ENCODE measurements at regions not wholly inside any gene's neighbourhood (a gene's known extent, or its start where the extent isn't known, plus 50 kb on each side); places are given as distances from the start of the nearest gene placed in this dataset.

DNA sequence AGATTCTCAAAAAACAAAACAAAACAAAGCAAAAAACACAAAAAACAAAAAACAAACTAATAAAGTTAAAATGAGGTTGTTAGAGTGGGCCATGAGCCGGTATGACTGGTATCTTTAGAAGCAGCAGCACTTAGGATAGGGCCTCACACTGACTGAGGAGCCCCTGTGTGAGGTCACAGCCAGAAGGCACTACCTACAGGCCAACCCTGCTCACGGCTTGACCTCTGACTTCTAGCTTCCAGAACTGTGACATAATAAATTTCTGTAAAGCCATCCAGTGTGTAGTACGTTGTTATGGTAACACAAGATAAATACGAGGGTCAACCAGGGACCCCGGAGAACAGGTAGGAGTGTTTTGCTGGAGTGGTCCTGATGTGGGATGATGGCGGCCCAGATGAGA lies 629.6 kb downstream of the VRK1 start:
- no peaks in the 10 kb centered on the region for H3K36me3 ChIP-seq (ENCODE audit: control insufficient read depth, insufficient read depth, low read length)

DNA sequence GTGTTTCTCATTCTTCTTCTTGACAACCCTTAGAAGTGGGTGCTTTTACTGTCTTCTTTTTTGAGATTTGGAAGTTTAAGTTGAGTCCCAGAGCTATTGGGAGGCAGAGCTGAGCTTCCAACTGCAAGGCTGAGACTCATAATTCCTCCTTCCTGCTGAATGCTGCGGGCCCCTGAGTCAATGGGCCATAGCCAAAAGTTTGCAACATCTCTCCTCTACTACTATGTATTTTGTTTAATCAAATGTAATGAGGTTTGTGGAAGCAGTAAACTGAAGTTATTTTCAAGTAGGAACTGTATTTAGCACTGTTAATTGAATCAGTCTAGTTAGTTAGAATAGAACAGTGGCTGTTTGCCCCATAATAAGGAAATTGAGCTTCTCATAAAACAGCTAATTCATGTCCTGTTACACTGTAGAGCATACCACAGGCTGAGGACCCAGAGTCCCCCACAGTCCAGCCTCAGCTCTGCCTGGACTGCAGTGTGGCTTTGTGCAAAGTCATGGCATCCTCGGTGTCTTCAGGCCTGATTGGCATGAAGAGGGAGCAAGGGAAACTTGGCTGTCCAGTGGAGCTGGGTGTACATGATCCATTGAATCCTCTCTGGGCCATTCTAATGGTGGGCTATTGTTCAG lies 631.7 kb downstream of the VRK1 start:
- H3K4me2 ChIP-seq (ENCODE audit: low read length): no peak overlapping the region
- no peaks in the 10 kb centered on the region for H3K27me3 ChIP-seq (ENCODE audit: control insufficient read depth, insufficient read depth, low read length)
- no peak overlapping the region for H3K27ac ChIP-seq
- no peak overlapping the region for H3K9ac ChIP-seq
- no peaks in the 10 kb centered on the region for H3K79me2 ChIP-seq
- H3K9me3 ChIP-seq (ENCODE audit: control insufficient read depth, low read length): no peaks in the 10 kb centered on the region
- no peaks in the 10 kb centered on the region for H3K36me3 ChIP-seq (ENCODE audit: control insufficient read depth, insufficient read depth, low read length)
- TF ChIP-seq, protein P1, sequence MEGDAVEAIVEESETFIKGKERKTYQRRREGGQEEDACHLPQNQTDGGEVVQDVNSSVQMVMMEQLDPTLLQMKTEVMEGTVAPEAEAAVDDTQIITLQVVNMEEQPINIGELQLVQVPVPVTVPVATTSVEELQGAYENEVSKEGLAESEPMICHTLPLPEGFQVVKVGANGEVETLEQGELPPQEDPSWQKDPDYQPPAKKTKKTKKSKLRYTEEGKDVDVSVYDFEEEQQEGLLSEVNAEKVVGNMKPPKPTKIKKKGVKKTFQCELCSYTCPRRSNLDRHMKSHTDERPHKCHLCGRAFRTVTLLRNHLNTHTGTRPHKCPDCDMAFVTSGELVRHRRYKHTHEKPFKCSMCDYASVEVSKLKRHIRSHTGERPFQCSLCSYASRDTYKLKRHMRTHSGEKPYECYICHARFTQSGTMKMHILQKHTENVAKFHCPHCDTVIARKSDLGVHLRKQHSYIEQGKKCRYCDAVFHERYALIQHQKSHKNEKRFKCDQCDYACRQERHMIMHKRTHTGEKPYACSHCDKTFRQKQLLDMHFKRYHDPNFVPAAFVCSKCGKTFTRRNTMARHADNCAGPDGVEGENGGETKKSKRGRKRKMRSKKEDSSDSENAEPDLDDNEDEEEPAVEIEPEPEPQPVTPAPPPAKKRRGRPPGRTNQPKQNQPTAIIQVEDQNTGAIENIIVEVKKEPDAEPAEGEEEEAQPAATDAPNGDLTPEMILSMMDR (IDR thresholded peaks at IDR 0.05): no peak
- H2AFZ ChIP-seq: no peak overlapping the region
- H3K4me1 ChIP-seq: no peaks in the 10 kb centered on the region
- no peak overlapping the region for H3K4me3 ChIP-seq (ENCODE audit: low read depth, low read length)

More for the DNA sequence above, 629.6 kb downstream of the VRK1 start:
- no peak overlapping the region for H3K4me3 ChIP-seq (ENCODE audit: low read depth, low read length)
- TF ChIP-seq, protein P1 (IDR thresholded peaks at IDR 0.05): no peak
- H3K4me2 ChIP-seq (ENCODE audit: low read length): no peak overlapping the region
- H3K4me1 ChIP-seq: no peaks in the 10 kb centered on the region
- no peaks in the 10 kb centered on the region for H3K9me3 ChIP-seq (ENCODE audit: control insufficient read depth, low read length)
- no peaks in the 10 kb centered on the region for H3K79me2 ChIP-seq
- no peak overlapping the region for H3K9ac ChIP-seq
- no peak overlapping the region for H3K27ac ChIP-seq
- H2AFZ ChIP-seq: no peak overlapping the region
- H3K27me3 ChIP-seq (ENCODE audit: control insufficient read depth, insufficient read depth, low read length): no peaks in the 10 kb centered on the region

DNA sequence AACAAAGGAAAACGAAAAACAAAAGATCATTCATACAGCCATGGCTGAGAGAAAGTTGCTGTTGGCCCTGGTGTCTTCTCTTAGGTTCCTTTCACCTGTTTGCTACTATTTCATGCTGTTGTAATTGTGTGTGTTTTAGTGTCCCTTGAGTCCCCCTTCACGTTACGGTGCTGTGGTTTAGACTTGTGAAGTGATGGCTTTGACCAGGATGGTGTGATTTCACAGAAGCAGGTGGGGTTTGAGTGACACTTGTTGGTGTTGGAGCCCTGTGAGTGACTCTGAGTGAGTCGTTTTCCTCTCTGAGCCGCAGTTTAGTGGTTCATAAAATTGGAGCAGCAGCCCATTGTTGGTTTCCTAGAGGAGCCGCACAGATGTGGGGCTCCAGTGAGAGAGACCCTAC lies 635.4 kb downstream of the VRK1 start:
- Histone ChIP-seq H3K9ac (no peak overlapping the region), H2AFZ (no peak overlapping the region), H3K36me3 (ENCODE audit: control insufficient read depth, insufficient read depth, low read length) (no peaks in the 10 kb centered on the region), H3K27ac (no peak overlapping the region), H3K4me2 (ENCODE audit: low read length) (no peak overlapping the region), H3K4me1 (no peaks in the 10 kb centered on the region), H3K4me3 (ENCODE audit: low read depth, low read length) (no peak overlapping the region), H3K9me3 (ENCODE audit: control insufficient read depth, low read length) (no peaks in the 10 kb centered on the region), H3K27me3 (ENCODE audit: control insufficient read depth, insufficient read depth, low read length) (no peaks in the 10 kb centered on the region), H3K79me2 (no peaks in the 10 kb centered on the region)
- TF ChIP-seq, protein P1 (IDR thresholded peaks at IDR 0.05): no peak

DNA sequence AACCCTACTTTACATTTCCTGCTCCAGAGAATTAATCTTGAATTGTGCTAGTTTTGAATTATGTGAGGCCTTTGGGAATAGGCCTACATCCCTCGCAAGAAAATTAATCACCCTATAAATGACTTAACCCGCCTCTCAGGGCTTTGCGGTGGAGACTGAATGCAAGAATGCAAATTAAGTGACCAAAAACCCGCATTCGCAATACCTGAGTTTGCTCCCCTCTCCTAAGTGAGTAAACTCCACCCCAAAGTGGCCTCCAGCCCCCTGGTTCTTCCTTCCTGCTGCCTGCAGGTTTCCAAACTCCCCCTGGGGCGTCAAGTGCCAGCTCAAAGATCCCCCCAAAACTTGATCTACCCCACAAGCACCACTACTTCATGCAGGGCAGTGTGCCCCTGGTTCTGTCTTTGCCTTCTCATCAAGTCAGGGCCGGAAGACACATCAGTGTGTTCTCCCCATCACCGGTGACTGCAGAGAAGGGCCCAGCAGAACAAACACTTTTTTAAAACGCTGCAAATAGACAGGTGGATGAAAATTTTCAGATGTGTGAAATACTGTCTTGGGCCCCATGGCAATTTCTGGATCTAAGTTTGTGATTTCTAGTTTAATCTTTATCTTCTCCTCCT lies 644.7 kb downstream of the VRK1 start:
- Histone ChIP-seq H3K36me3 (ENCODE audit: control insufficient read depth, insufficient read depth, low read length) (no peaks in the 10 kb centered on the region), H2AFZ (no peak overlapping the region), H3K27ac (no peak overlapping the region), H3K4me1 (no peaks in the 10 kb centered on the region), H3K27me3 (ENCODE audit: control insufficient read depth, insufficient read depth, low read length) (no peaks in the 10 kb centered on the region), H3K4me3 (ENCODE audit: low read depth, low read length) (no peak overlapping the region), H3K4me2 (ENCODE audit: low read length) (no peak overlapping the region), H3K9ac (no peak overlapping the region), H3K9me3 (ENCODE audit: control insufficient read depth, low read length) (no peaks in the 10 kb centered on the region), H3K79me2 (no peaks in the 10 kb centered on the region)
- TF ChIP-seq, protein P1 (IDR thresholded peaks at IDR 0.05): no peak

DNA sequence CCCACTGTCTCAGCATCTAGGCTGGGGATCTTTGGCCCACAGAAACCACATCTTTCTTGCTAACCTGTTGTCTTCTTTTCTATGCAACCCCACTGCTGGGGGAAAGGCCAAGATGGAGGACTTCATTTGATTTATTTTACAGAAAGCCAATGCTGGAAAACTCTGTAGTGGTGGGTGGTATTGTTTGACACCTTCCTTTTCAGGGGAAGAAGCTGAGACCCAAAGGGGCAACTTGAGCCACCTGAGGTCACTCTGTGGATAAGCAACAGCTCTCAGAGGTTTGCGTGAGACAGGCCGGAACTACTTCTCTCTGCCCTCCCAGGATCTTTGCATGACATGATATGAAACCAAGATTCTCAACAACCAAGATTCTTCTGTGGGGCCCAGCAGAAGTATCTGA lies 645.2 kb downstream of the VRK1 start:
- Histone ChIP-seq H3K9ac (no peak overlapping the region), H2AFZ (no peak overlapping the region), H3K4me1 (no peaks in the 10 kb centered on the region), H3K27ac (no peak overlapping the region), H3K36me3 (ENCODE audit: control insufficient read depth, insufficient read depth, low read length) (no peaks in the 10 kb centered on the region), H3K79me2 (no peaks in the 10 kb centered on the region), H3K4me3 (ENCODE audit: low read depth, low read length) (no peak overlapping the region), H3K9me3 (ENCODE audit: control insufficient read depth, low read length) (no peaks in the 10 kb centered on the region), H3K27me3 (ENCODE audit: control insufficient read depth, insufficient read depth, low read length) (no peaks in the 10 kb centered on the region), H3K4me2 (ENCODE audit: low read length) (no peak overlapping the region)
- TF ChIP-seq, protein P1 (IDR thresholded peaks at IDR 0.05): no peak
